Astrocyte (in vitro differentiated cells and primary cell): ENCODE measurements at regions not wholly inside any gene's neighbourhood (a gene's known extent, or its start where the extent isn't known, plus 50 kb on each side); places are given as distances from the start of the nearest gene placed in this dataset.
"Not testable (repeated sequence)": the region's sequence is repeated elsewhere in the genome, so short reads cannot be mapped to it uniquely, and the experiment has no call there.

Experiments
- DNase-seq: peaks from one replicate; pipeline ENCODE4 v3.0.0-alpha.2; 2010; ENCODE audit warnings: low read depth
- FAIRE-seq: peaks from 2 replicates; lab custom pipeline; 2011; peaks lifted over from hg19 to GRCh38; lab: Jason Lieb, UNC
- H2AFZ ChIP-seq: 2 replicates; pipeline ENCODE4 v1.6.0; 2012; ENCODE audit warnings: low read depth, low read length, inconsistent platforms
- H3K27ac ChIP-seq: 2 replicates; pipeline ENCODE4 v1.5.1; 2011; ENCODE audit warnings: low read depth, low read length, inconsistent platforms
- H3K27me3 ChIP-seq: 2 replicates; pipeline ENCODE4 v1.6.0; 2011; ENCODE audit warnings: low read length, inconsistent platforms; ENCODE audit not compliant: insufficient read depth
- H3K36me3 ChIP-seq: 2 replicates; pipeline ENCODE4 v1.5.1; 2011; ENCODE audit warnings: low read length, inconsistent platforms; ENCODE audit not compliant: insufficient read depth
- H3K4me1 ChIP-seq: 2 replicates; pipeline ENCODE4 v1.5.1; 2011; ENCODE audit warnings: low read length, inconsistent platforms; ENCODE audit not compliant: insufficient read depth
- H3K4me2 ChIP-seq: 2 replicates; pipeline ENCODE4 v1.6.0; 2012; ENCODE audit warnings: low read length, inconsistent platforms
- H3K4me3 ChIP-seq: 2 replicates; pipeline ENCODE4 v1.5.1; 2011; ENCODE audit warnings: low read depth, mild to moderate bottlenecking, low read length, inconsistent platforms; ENCODE audit not compliant: insufficient read depth
- H3K79me2 ChIP-seq: 2 replicates; pipeline ENCODE4 v1.6.0; 2012; ENCODE audit warnings: mild to moderate bottlenecking, low read length, inconsistent platforms; ENCODE audit not compliant: insufficient read depth
- H3K9ac ChIP-seq: 2 replicates; pipeline ENCODE4 v1.6.0; 2012; ENCODE audit warnings: mild to moderate bottlenecking, low read length, inconsistent platforms
- H3K9me3 ChIP-seq: 2 replicates; pipeline ENCODE4 v1.5.1; 2012; ENCODE audit warnings: low read depth, mild to moderate bottlenecking, low read length, inconsistent platforms; ENCODE audit not compliant: insufficient read depth
- H4K20me1 ChIP-seq: 2 replicates; pipeline ENCODE4 v1.6.0; 2012; ENCODE audit warnings: low read length, inconsistent platforms; ENCODE audit not compliant: insufficient read depth
- H3K27ac Mint-ChIP-seq: one replicate; pipeline ENCODE4 v1.8.0; 2021; ENCODE audit warnings: mild to moderate bottlenecking, mixed read lengths; ENCODE audit not compliant: unreplicated experiment
- H3K27me3 Mint-ChIP-seq: one replicate; pipeline ENCODE4 v1.8.0; 2021; ENCODE audit warnings: low read depth, mixed read lengths; ENCODE audit not compliant: unreplicated experiment
- H3K36me3 Mint-ChIP-seq: one replicate; pipeline ENCODE4 v1.8.0; 2021; ENCODE audit warnings: low read depth, mixed read lengths; ENCODE audit not compliant: unreplicated experiment
- H3K4me1 Mint-ChIP-seq: one replicate; pipeline ENCODE4 v1.8.0; 2021; ENCODE audit warnings: low read depth, mixed read lengths; ENCODE audit not compliant: unreplicated experiment
- H3K4me3 Mint-ChIP-seq: one replicate; pipeline ENCODE4 v1.8.0; 2021; ENCODE audit warnings: mild to moderate bottlenecking, moderate library complexity, mixed read lengths; ENCODE audit not compliant: unreplicated experiment
- H3K9me3 Mint-ChIP-seq: one replicate; pipeline ENCODE4 v1.8.0; 2021; ENCODE audit warnings: mild to moderate bottlenecking, mixed read lengths; ENCODE audit not compliant: unreplicated experiment
- CTCF ChIP-seq: IDR thresholded peaks from 2 replicates; pipeline ENCODE4 v1.5.1; 2011; ENCODE audit warnings: low read depth, mild to moderate bottlenecking, inconsistent platforms, low read length, moderate library complexity; ENCODE audit not compliant: insufficient read depth
- EZH2 ChIP-seq: IDR thresholded peaks from 2 replicates; pipeline ENCODE4 v1.6.1; 2012; ENCODE audit warnings: mild to moderate bottlenecking, low read length, inconsistent platforms; ENCODE audit not compliant: insufficient read depth

DNA sequence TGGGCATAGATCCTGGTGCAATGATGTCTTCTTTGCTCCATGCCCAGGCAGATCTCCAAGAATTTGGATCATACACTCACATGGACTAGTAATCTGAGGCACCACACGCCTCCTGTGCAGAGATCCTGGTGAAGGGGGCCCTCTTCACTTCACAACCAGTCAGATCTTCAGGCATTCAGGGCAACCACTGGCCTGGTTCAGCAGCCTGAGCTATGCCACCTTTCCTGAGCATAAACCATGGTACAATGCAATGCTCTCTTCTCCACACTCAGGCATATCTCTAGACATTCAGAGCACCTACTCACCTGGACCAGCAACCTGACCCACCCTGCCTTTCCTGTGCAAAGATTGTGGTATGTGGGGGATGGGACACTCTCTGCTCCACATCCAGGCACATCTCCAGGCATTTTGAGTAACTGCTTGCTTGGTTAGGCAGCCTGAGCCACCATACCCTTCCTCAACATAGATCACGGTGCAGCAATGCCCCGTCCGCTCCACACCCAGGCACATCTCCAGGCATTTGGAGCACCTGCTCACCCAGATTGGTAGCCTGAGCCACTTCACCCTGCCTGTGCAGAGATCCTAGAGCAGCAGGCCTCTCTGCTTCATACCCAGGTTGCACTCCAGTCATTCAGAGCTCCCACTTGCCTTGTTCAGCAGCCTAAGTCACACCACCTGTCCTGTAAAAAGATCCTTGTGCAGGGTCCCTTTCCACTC, 532.2 kb upstream of the STEAP1 start:
- H3K27ac Mint-ChIP-seq = no peak overlapping the region
- no peak for FAIRE-seq
- Histone ChIP-seq H3K36me3 (no peaks in the 10 kb centered on the region), H3K27ac (no peak overlapping the region), H3K9ac (no peak overlapping the region), H4K20me1 (no peaks in the 10 kb centered on the region), H3K4me2 (no peak overlapping the region), H3K27me3 (no peaks in the 10 kb centered on the region), H2AFZ (no peak overlapping the region), H3K79me2 (no peaks in the 10 kb centered on the region), H3K9me3 (no peaks in the 10 kb centered on the region), H3K4me3 (no peak overlapping the region), H3K4me1 (no peaks in the 10 kb centered on the region)
- TF ChIP-seq CTCF (no peak), EZH2 (no peak)
- H3K36me3 Mint-ChIP-seq = no peaks in the 10 kb centered on the region
- H3K9me3 Mint-ChIP-seq = peaks cover 2% of the 10 kb centered on the region
- DNase-seq = no peak
- no peaks in the 10 kb centered on the region for H3K4me1 Mint-ChIP-seq
- H3K27me3 Mint-ChIP-seq = peaks cover 2% of the 10 kb centered on the region
- no peak overlapping the region for H3K4me3 Mint-ChIP-seq

DNA sequence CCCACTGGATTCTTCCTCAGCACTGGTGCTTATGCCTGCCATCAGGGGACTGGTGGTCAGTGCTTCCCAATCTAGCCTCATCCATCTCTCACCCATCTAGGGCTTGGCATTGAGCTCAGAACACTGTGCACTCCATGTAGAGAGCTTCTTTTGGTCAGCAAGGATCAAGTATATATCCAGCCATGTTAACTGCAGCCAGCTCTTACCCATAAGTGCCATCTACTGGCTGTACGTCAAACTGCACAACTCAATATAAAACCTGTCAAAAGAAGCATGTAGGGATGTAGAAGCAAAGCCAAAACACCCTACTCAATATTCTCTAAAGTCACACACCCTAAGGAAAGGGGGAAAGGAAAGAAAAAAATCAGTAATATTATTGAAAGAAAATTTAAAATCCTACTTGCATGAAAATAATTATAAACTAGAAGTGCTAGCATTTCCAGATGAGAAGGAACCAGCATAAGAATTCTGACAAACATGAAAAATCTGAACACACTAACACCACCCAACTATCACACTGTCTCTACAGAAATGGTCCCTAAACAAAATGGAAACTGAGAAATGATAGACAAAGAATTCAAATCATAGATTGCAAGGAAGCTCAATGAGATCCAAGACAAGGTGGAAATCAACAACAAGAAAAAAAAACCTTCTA, 531.1 kb upstream of the STEAP1 start:
- Mint-ChIP-seq H3K27ac (no peak overlapping the region), H3K36me3 (no peaks in the 10 kb centered on the region), H3K27me3 (peaks cover 2% of the 10 kb centered on the region), H3K4me1 (no peaks in the 10 kb centered on the region), H3K4me3 (no peak overlapping the region), H3K9me3 (peaks cover 2% of the 10 kb centered on the region)
- Histone ChIP-seq H3K4me3 (no peak overlapping the region), H3K79me2 (no peaks in the 10 kb centered on the region), H3K4me2 (no peak overlapping the region), H3K27ac (no peak overlapping the region), H3K4me1 (no peaks in the 10 kb centered on the region), H2AFZ (no peak overlapping the region), H4K20me1 (no peaks in the 10 kb centered on the region), H3K9me3 (no peaks in the 10 kb centered on the region), H3K9ac (no peak overlapping the region), H3K36me3 (no peaks in the 10 kb centered on the region), H3K27me3 (no peaks in the 10 kb centered on the region)
- no peak for DNase-seq
- peak; percentile 56 for TF ChIP-seq CTCF
- no peak for TF ChIP-seq EZH2
- peak; percentile 34 for FAIRE-seq

GRCh38 chr7:89624155-89624554, 530.1 kb upstream of the STEAP1 start:
- H3K36me3 Mint-ChIP-seq, H3K9me3 ChIP-seq, H3K9ac ChIP-seq, H3K27ac ChIP-seq, H3K4me3 Mint-ChIP-seq, H3K27me3 ChIP-seq, H3K27me3 Mint-ChIP-seq, H3K27ac Mint-ChIP-seq, H3K79me2 ChIP-seq, H3K4me3 ChIP-seq, H4K20me1 ChIP-seq, FAIRE-seq, H2AFZ ChIP-seq, H3K4me2 ChIP-seq, DNase-seq, H3K4me1 Mint-ChIP-seq, H3K36me3 ChIP-seq, H3K9me3 Mint-ChIP-seq, H3K4me1 ChIP-seq: not testable (repeated sequence)
